GM12892 (cell line): ENCODE measurements at regions not wholly inside any gene's neighbourhood (a gene's known extent, or its start where the extent isn't known, plus 50 kb on each side); places are given as distances from the start of the nearest gene placed in this dataset.

ENCODE experiments used
- DNase-seq: peaks from one replicate; pipeline ENCODE4 v3.0.0; 2011; ENCODE audit not compliant: insufficient read length
- FAIRE-seq: peaks from 2 replicates; lab custom pipeline; 2011; peaks lifted over from hg19 to GRCh38; lab: Jason Lieb, UNC
- POLR2A ChIP-seq: IDR thresholded peaks from 2 replicates; pipeline ENCODE4 v1.6.1; 2011; ENCODE audit warnings: low read depth, low read length, control low read depth
- POLR2AphosphoS5 ChIP-seq: IDR thresholded peaks from 2 replicates; pipeline ENCODE4 v1.6.1; 2011; ENCODE audit warnings: low read depth, low read length, control low read depth
- TAF1 ChIP-seq: IDR thresholded peaks from 2 replicates; pipeline ENCODE4 v1.6.1; 2011; ENCODE audit warnings: low read depth, mild to moderate bottlenecking, control low read depth, low read length, borderline replicate concordance

GRCh38 chr10:70996549-70996948, 108.2 kb upstream of the PCBD1 start:
- FAIRE-seq (no peak), DNase-seq (no peak)
- no peak for TF ChIP-seq POLR2A
- TF ChIP-seq TAF1, result no peak
- TF ChIP-seq POLR2AphosphoS5, result no peak

GRCh38 chr10:70997236-70997635, 108.9 kb upstream of the PCBD1 start:
- FAIRE-seq (no peak), DNase-seq (no peak)
- no peak for TF ChIP-seq TAF1
- no peak for TF ChIP-seq POLR2A
- TF ChIP-seq POLR2AphosphoS5, result no peak

- no peak for TF ChIP-seq POLR2AphosphoS5
- DNase-seq, result no peak
- FAIRE-seq, result no peak
Measured at GRCh38 chr10:70998086-70998485, 109.7 kb upstream of the PCBD1 start.

- FAIRE-seq (no peak), DNase-seq (no peak)
- TF ChIP-seq TAF1 (no peak), POLR2AphosphoS5 (no peak), POLR2A (no peak)
Measured at GRCh38 chr10:71001470-71001869, 113.1 kb upstream of the PCBD1 start.

- FAIRE-seq (no peak), DNase-seq (no peak)
- TF ChIP-seq TAF1 (no peak), POLR2A (no peak), POLR2AphosphoS5 (no peak)
Measured at GRCh38 chr10:71004176-71005075, 116.1 kb upstream of the PCBD1 start.

GRCh38 chr10:71005337-71006305, 117.3 kb upstream of the PCBD1 start:
- FAIRE-seq (no peak), DNase-seq (no peak)
- TF ChIP-seq POLR2A (no peak), POLR2AphosphoS5 (no peak)

GRCh38 chr10:71006506-71006905, 118.1 kb upstream of the PCBD1 start:
- no peak for FAIRE-seq
- DNase-seq, result no peak
- TF ChIP-seq POLR2AphosphoS5, result no peak
- TF ChIP-seq TAF1, result no peak
- no peak for TF ChIP-seq POLR2A

- DNase-seq, result no peak
- no peak for FAIRE-seq
- TF ChIP-seq POLR2AphosphoS5 (no peak), TAF1 (no peak), POLR2A (no peak)
Measured at GRCh38 chr10:71007516-71007915, 119.2 kb upstream of the PCBD1 start.

- DNase-seq (no peak), FAIRE-seq (no peak)
- TF ChIP-seq POLR2AphosphoS5, result no peak
- no peak for TF ChIP-seq POLR2A
- no peak for TF ChIP-seq TAF1
Measured at GRCh38 chr10:71008150-71008549, 119.8 kb upstream of the PCBD1 start.

GRCh38 chr10:71009126-71009525, 120.8 kb upstream of the PCBD1 start:
- FAIRE-seq, result no peak
- TF ChIP-seq TAF1, result no peak
- no peak for TF ChIP-seq POLR2A
- TF ChIP-seq POLR2AphosphoS5, result no peak
- DNase-seq, result no peak

GRCh38 chr10:71010730-71011129, 122.4 kb upstream of the PCBD1 start:
- FAIRE-seq, result no peak
- TF ChIP-seq TAF1, result no peak
- no peak for TF ChIP-seq POLR2AphosphoS5
- TF ChIP-seq POLR2A, result no peak
- no peak for DNase-seq

GRCh38 chr10:71011141-71011540, 122.8 kb upstream of the PCBD1 start:
- no peak for DNase-seq
- FAIRE-seq, result no peak

More at GRCh38 chr10:71011141-71011540, 122.8 kb upstream of the PCBD1 start:
- no peak for TF ChIP-seq POLR2AphosphoS5
- no peak for TF ChIP-seq POLR2A
